Esophagus muscularis mucosa (tissue), 4 donors: ENCODE measurements at regions not wholly inside any gene's neighbourhood (a gene's known extent, or its start where the extent isn't known, plus 50 kb on each side); places are given as distances from the start of the nearest gene placed in this dataset.

Experiments used
- DNase-seq: peaks from one replicate; pipeline ENCODE4 v3.0.0-alpha.2; 2017; ENCODE audit errors: extremely low spot score
- H3K27ac ChIP-seq, 4 donors: fragments of 200-600 bp; sonication (generic); replicated peaks in 1 of 4; 1 replicate in 3 of 4; 2 replicates in 1 of 4; pipeline ENCODE4 v1.5.1; 2016 to 2019; ENCODE audit warnings: mild to moderate bottlenecking in 1 of 4
- H3K27me3 ChIP-seq, 4 donors: fragments of 200-600 bp; sonication (generic); one replicate each; pipeline versions ENCODE4 v1.5.1 to v1.6.0; 2016 to 2019
- H3K36me3 ChIP-seq, 4 donors: fragments of 200-600 bp; sonication (generic); one replicate each; pipeline ENCODE4 v1.5.1; 2016 to 2019
- H3K4me1 ChIP-seq, 4 donors: fragments of 200-600 bp; sonication (generic); one replicate each; pipeline ENCODE4 v1.5.1; 2016 to 2019
- H3K4me3 ChIP-seq, 4 donors: fragments of 200-600 bp; sonication (generic); 1 replicate in 2 of 4; 2 replicates in 2 of 4; pipeline ENCODE4 v1.5.1; 2016 to 2019; ENCODE audit warnings: mild to moderate bottlenecking in 4 of 4, moderate library complexity in 1 of 4
- H3K9me3 ChIP-seq, 4 donors: fragments of 200-600 bp; sonication (generic); 1 replicate in 3 of 4; 2 replicates in 1 of 4; pipeline ENCODE4 v1.5.1; 2016 to 2019
- CTCF ChIP-seq, 3 experiments: fragments of 200-600 bp in 2 of 3; fragments of 450-650 bp in 1 of 3; sonication (generic) in 2 of 3; IDR thresholded peaks; one replicate each; pipeline ENCODE4 v1.5.1; 2017 to 2019; ENCODE audit warnings: antibody characterized with exemption in 3 of 3, mild to moderate bottlenecking in 2 of 3, moderate library complexity in 1 of 3
- EP300 ChIP-seq: sonication (generic); formaldehyde crosslinking; IDR thresholded peaks from one replicate; pipeline ENCODE4 v1.6.1; 2017; ENCODE audit warnings: antibody characterized with exemption
- POLR2A ChIP-seq: fragments of 450-650 bp; IDR thresholded peaks from one replicate; pipeline ENCODE4 v1.6.1; 2017; ENCODE audit warnings: antibody characterized with exemption, moderate library complexity, mild to moderate bottlenecking, low read depth
- POLR2AphosphoS5 ChIP-seq, 2 donors: sonication (generic); formaldehyde crosslinking; IDR thresholded peaks; one replicate each; pipeline ENCODE4 v1.6.1; 2017; ENCODE audit warnings: antibody characterized with exemption in 2 of 2
- WGBS: methylation state at CpG from one replicate; pipeline ENCODE4 v1.1.5; 2018; 5-methylcytosine and 5-hydroxymethylcytosine counted together
- intact Hi-C: fragments of 100-400 bp; cut with DNase I; formaldehyde crosslinking; loops from one replicate; pipeline ENCODE4 v1.15.1; 2023

- no peak overlapping the region for H3K4me3 ChIP-seq
- intact Hi-C loops: no loop called here
- TF ChIP-seq POLR2A: no peak
- TF ChIP-seq EP300: no peak
- no peak for TF ChIP-seq CTCF (IDR thresholded peaks at IDR 0.05)
- no peak for TF ChIP-seq POLR2AphosphoS5 (IDR thresholded peaks at IDR 0.05)
- peak overlapping the region in 1 of 4 donors; percentile 3 for H3K27ac ChIP-seq
- WGBS: 48% methylated on average over 2 of the region's 2 CpGs
- H3K27me3 ChIP-seq: no peaks in the 10 kb centered on the region
- peaks cover 0 to 27% (median 22%) of the 10 kb centered on the region in 4 donors for H3K4me1 ChIP-seq
- no peak for DNase-seq
- H3K36me3 ChIP-seq: no peaks in the 10 kb centered on the region
- no peaks in the 10 kb centered on the region for H3K9me3 ChIP-seq
Observed at GRCh38 chr15:39145854-39146625, 434.8 kb upstream of the THBS1 start.

- Histone ChIP-seq H3K27ac (no peak overlapping the region), H3K27me3 (no peaks in the 10 kb centered on the region), H3K4me3 (no peak overlapping the region), H3K4me1 (peaks cover 7 to 35% (median 28%) of the 10 kb centered on the region in 4 donors), H3K36me3 (no peaks in the 10 kb centered on the region), H3K9me3 (no peaks in the 10 kb centered on the region)
- no peak for TF ChIP-seq CTCF (IDR thresholded peaks at IDR 0.05)
- no peak for TF ChIP-seq EP300
- TF ChIP-seq POLR2A: no peak
- TF ChIP-seq POLR2AphosphoS5 (IDR thresholded peaks at IDR 0.05): no peak
- intact Hi-C loops: no loop called here
- WGBS: 67% methylated on average over 1 of the region's 1 CpG
- no peak for DNase-seq
Observed at GRCh38 chr15:39149636-39150150, 431.2 kb upstream of the THBS1 start.

- Histone ChIP-seq H3K4me3 (no peak overlapping the region), H3K36me3 (no peaks in the 10 kb centered on the region), H3K4me1 (peaks cover 7 to 27% (median 18%) of the 10 kb centered on the region in 4 donors), H3K27me3 (no peaks in the 10 kb centered on the region), H3K27ac (no peak overlapping the region), H3K9me3 (no peaks in the 10 kb centered on the region)
- 81% methylated on average over 2 of the region's 2 CpGs for WGBS
- intact Hi-C loops: no loop called here
- DNase-seq: no peak
- no peak for TF ChIP-seq EP300
- TF ChIP-seq POLR2AphosphoS5 (IDR thresholded peaks at IDR 0.05): no peak
- no peak for TF ChIP-seq CTCF (IDR thresholded peaks at IDR 0.05)
- no peak for TF ChIP-seq POLR2A
Observed at GRCh38 chr15:39151545-39151944, 429.3 kb upstream of the THBS1 start.

- Histone ChIP-seq H3K36me3 (no peaks in the 10 kb centered on the region), H3K27ac (peak overlapping the region in 1 of 4 donors; percentile 57), H3K4me1 (peaks cover 7 to 34% (median 28%) of the 10 kb centered on the region in 4 donors), H3K27me3 (no peaks in the 10 kb centered on the region), H3K9me3 (no peaks in the 10 kb centered on the region), H3K4me3 (no peak overlapping the region)
- WGBS: 75% methylated on average over 1 of the region's 1 CpG
- no peak for DNase-seq
- intact Hi-C loops: no loop called here
- TF ChIP-seq POLR2AphosphoS5 (IDR thresholded peaks at IDR 0.05): no peak
- TF ChIP-seq EP300: no peak
Observed at GRCh38 chr15:39153058-39153714, 427.7 kb upstream of the THBS1 start.

GRCh38 chr15:39153716-39154115 is 427.2 kb upstream of the THBS1 start:
- peak in 1 of 2 donors; percentile 20 for TF ChIP-seq POLR2AphosphoS5 (IDR thresholded peaks at IDR 0.05)
- TF ChIP-seq CTCF (IDR thresholded peaks at IDR 0.05): no peak
- no peak for TF ChIP-seq EP300
- Histone ChIP-seq H3K36me3 (no peaks in the 10 kb centered on the region), H3K27ac (peak overlapping the region in 2 of 4 donors; percentile 29 to 57), H3K4me3 (no peak overlapping the region), H3K9me3 (no peaks in the 10 kb centered on the region), H3K27me3 (no peaks in the 10 kb centered on the region), H3K4me1 (peaks cover 7 to 34% (median 28%) of the 10 kb centered on the region in 4 donors)
- intact Hi-C loops: no loop called here
- no peak for DNase-seq
- WGBS: 78% methylated on average over 2 of the region's 2 CpGs
